ENCODE measurements at regions not wholly inside any gene's neighbourhood (a gene's known extent, or its start where the extent isn't known, plus 50 kb on each side); places are given as distances from the start of the nearest gene placed in this dataset.

- TF ChIP-seq EP300 (IDR thresholded peaks at IDR 0.05) (no peak), CTCF (IDR thresholded peaks at IDR 0.05) (no peak), POLR2A (IDR thresholded peaks at IDR 0.05) (no peak)
These were observed 308.3 kb upstream of the CCDC54 start for GRCh38 chr3:107068980-107069379.

All from upper lobe of left lung (tissue), 4 donors.